ENCODE measurements at regions not wholly inside any gene's neighbourhood (a gene's known extent, or its start where the extent isn't known, plus 50 kb on each side); places are given as distances from the start of the nearest gene placed in this dataset.
"Not testable (repeated sequence)": the region's sequence is repeated elsewhere in the genome, so short reads cannot be mapped to it uniquely, and the experiment has no call there.

- DNase-seq (ENCODE audit: low spot score): no peak
Measured at GRCh38 chr3:18987862-18988447, 160.4 kb upstream of the KCNH8 start.

- no peak for DNase-seq (ENCODE audit: low spot score)
Measured at GRCh38 chr3:18987070-18987469, 161.2 kb upstream of the KCNH8 start.

GRCh38 chr3:18982920-18983319 is 165.4 kb upstream of the KCNH8 start:
- DNase-seq (ENCODE audit: low spot score): no peak

- DNase-seq (ENCODE audit: low spot score): not testable (repeated sequence)
Measured at GRCh38 chr3:18976102-18976501, 172.2 kb upstream of the KCNH8 start.

GRCh38 chr3:18968120-18968519 is 180.2 kb upstream of the KCNH8 start:
- no peak for DNase-seq (ENCODE audit: low spot score)

GRCh38 chr3:18965781-18966180 is 182.5 kb upstream of the KCNH8 start:
- DNase-seq (ENCODE audit: low spot score): no peak

- no peak for DNase-seq (ENCODE audit: low spot score)
Measured at GRCh38 chr3:18964640-18965039, 183.7 kb upstream of the KCNH8 start.

- no peak for DNase-seq (ENCODE audit: low spot score)
Measured at GRCh38 chr3:18951333-18951732, 197.0 kb upstream of the KCNH8 start.

GRCh38 chr3:18946524-18946923 is 201.8 kb upstream of the KCNH8 start:
- DNase-seq (ENCODE audit: low spot score): no peak

- DNase-seq (ENCODE audit: low spot score): no peak
Measured at GRCh38 chr3:18937574-18937973, 210.7 kb upstream of the KCNH8 start.

GRCh38 chr3:18919158-18919557 is 229.2 kb upstream of the KCNH8 start:
- DNase-seq (ENCODE audit: low spot score): no peak

GRCh38 chr3:18917923-18918322 is 230.4 kb upstream of the KCNH8 start:
- DNase-seq (ENCODE audit: low spot score): no peak

GRCh38 chr3:18902081-18902793 is 246.1 kb upstream of the KCNH8 start:
- no peak for DNase-seq (ENCODE audit: low spot score)

GRCh38 chr3:18901571-18901970 is 246.7 kb upstream of the KCNH8 start:
- no peak for DNase-seq (ENCODE audit: low spot score)

- no peak for DNase-seq (ENCODE audit: low spot score)
Measured at GRCh38 chr3:18900994-18901393, 247.3 kb upstream of the KCNH8 start.

- no peak for DNase-seq (ENCODE audit: low spot score)
Measured at GRCh38 chr3:18898911-18899310, 249.4 kb upstream of the KCNH8 start.

GRCh38 chr3:18892756-18893155 is 255.6 kb upstream of the KCNH8 start:
- DNase-seq (ENCODE audit: low spot score): no peak

- no peak for DNase-seq (ENCODE audit: low spot score)
Measured at GRCh38 chr3:18892047-18892446, 256.3 kb upstream of the KCNH8 start.

- no peak for DNase-seq (ENCODE audit: low spot score)
Measured at GRCh38 chr3:18891641-18892040, 256.7 kb upstream of the KCNH8 start.

GRCh38 chr3:18890449-18890848 is 257.9 kb upstream of the KCNH8 start:
- DNase-seq (ENCODE audit: low spot score): no peak

GRCh38 chr3:18888819-18889218 is 259.5 kb upstream of the KCNH8 start:
- DNase-seq (ENCODE audit: low spot score): no peak

GRCh38 chr3:18888370-18888769 is 259.9 kb upstream of the KCNH8 start:
- no peak for DNase-seq (ENCODE audit: low spot score)

- DNase-seq (ENCODE audit: low spot score): no peak
Measured at GRCh38 chr3:18886331-18886730, 262.0 kb upstream of the KCNH8 start.

GRCh38 chr3:18885612-18886011 is 262.7 kb upstream of the KCNH8 start:
- DNase-seq (ENCODE audit: low spot score): no peak

All from AG08396 (cell line).